Neural crest cell (in vitro differentiated cells): ENCODE measurements at regions not wholly inside any gene's neighbourhood (a gene's known extent, or its start where the extent isn't known, plus 50 kb on each side); places are given as distances from the start of the nearest gene placed in this dataset.
A peak's percentile ranks its signal among the peaks of the same experiment; 100 is the strongest.

Experiments used
- DNase-seq: peaks from one replicate; pipeline ENCODE4 v3.0.0; 2021; ENCODE audit warnings: low read depth, mixed read lengths, low spot score
- H3K27ac Mint-ChIP-seq: one replicate; pipeline ENCODE4 v1.8.0; 2021; ENCODE audit warnings: mild to moderate bottlenecking, mixed read lengths; ENCODE audit not compliant: unreplicated experiment
- H3K27me3 Mint-ChIP-seq: 2 replicates; pipeline ENCODE4 v1.8.0; 2021; ENCODE audit warnings: low read depth, mild to moderate bottlenecking, mixed read lengths
- H3K36me3 Mint-ChIP-seq: 2 replicates; pipeline ENCODE4 v1.8.0; 2021; ENCODE audit warnings: low read depth, mild to moderate bottlenecking, mixed read lengths
- H3K4me1 Mint-ChIP-seq: 2 replicates; pipeline ENCODE4 v1.8.0; 2021; ENCODE audit warnings: mixed read lengths
- H3K4me3 Mint-ChIP-seq: one replicate; pipeline ENCODE4 v1.8.0; 2021; ENCODE audit warnings: mild to moderate bottlenecking, mixed read lengths
- H3K9me3 Mint-ChIP-seq: 2 replicates; pipeline ENCODE4 v1.8.0; 2021; ENCODE audit warnings: mixed read lengths
- TF ChIP-seq, protein P1 (sequence below): fragments of 200-600 bp; sonication (generic); conservative IDR thresholded peaks from 2 replicates; pipeline ENCODE4 v1.5.0; 2021; ENCODE audit warnings: antibody characterized with exemption, mild to moderate bottlenecking

DNA sequence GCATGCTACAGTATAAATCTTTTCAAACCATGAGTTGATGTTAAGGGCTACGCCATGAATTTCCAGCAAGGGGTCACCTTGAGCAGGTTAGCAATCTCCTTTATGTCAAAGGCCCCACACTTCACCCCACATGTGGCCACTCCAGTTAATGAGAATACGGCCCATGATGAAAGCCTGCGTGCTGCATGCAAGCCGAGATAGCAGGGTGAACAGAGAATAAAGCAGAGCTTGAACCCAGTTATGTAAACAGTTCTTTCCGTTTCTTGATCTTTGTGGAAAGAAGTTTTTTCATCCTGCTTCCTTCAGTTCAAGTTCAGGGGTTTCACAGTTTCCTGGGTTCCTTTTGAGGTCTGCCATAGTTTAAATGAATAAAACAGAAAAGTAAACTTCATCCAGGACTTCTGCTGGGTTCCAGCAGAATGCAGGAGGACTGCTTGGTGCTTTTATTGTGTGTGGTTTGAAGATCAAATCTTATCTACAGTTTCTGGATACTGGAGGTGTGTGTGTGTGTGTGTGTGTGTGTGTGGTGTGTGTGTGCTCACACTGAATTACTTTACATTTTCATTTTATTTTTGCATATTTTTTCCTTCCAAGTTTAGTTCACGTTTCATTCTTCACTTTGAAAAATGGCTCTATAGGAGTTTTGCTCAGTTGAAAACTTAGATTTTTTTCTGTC lies 87.1 kb downstream of the HMHB1 start:
- peaks cover 7% of the 10 kb centered on the region for H3K4me1 Mint-ChIP-seq

DNA sequence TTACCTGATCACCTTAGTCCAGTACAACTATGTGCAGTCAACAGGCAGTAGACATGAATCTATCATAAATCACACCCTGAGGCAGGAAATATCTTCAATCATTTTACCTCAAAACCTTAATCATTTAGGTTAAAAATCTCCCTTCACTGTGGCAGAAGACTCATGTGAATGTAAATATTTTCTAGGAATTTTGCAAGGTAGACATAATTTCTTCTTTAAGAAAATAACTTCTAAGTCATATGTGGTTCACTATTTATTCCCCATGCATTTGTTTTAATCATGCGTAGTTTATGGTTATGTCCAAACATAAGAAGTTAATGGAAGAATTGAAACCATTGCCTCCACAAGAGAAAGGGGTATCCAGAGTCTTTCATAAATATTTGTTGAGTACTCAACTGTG lies 97.0 kb downstream of the HMHB1 start:
- no peaks in the 10 kb centered on the region for H3K4me1 Mint-ChIP-seq
- TF ChIP-seq, protein P1, sequence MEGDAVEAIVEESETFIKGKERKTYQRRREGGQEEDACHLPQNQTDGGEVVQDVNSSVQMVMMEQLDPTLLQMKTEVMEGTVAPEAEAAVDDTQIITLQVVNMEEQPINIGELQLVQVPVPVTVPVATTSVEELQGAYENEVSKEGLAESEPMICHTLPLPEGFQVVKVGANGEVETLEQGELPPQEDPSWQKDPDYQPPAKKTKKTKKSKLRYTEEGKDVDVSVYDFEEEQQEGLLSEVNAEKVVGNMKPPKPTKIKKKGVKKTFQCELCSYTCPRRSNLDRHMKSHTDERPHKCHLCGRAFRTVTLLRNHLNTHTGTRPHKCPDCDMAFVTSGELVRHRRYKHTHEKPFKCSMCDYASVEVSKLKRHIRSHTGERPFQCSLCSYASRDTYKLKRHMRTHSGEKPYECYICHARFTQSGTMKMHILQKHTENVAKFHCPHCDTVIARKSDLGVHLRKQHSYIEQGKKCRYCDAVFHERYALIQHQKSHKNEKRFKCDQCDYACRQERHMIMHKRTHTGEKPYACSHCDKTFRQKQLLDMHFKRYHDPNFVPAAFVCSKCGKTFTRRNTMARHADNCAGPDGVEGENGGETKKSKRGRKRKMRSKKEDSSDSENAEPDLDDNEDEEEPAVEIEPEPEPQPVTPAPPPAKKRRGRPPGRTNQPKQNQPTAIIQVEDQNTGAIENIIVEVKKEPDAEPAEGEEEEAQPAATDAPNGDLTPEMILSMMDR: no peak
- no peaks in the 10 kb centered on the region for H3K27me3 Mint-ChIP-seq
- no peaks in the 10 kb centered on the region for H3K9me3 Mint-ChIP-seq
- peak overlapping the region; percentile 46 for H3K27ac Mint-ChIP-seq
- no peak overlapping the region for H3K4me3 Mint-ChIP-seq
- DNase-seq: no peak
- no peaks in the 10 kb centered on the region for H3K36me3 Mint-ChIP-seq

More for the DNA sequence above, 87.1 kb downstream of the HMHB1 start:
- TF ChIP-seq, protein P1: no peak
- no peaks in the 10 kb centered on the region for H3K27me3 Mint-ChIP-seq
- DNase-seq: no peak
- no peak overlapping the region for H3K4me3 Mint-ChIP-seq
- no peak overlapping the region for H3K27ac Mint-ChIP-seq
- no peaks in the 10 kb centered on the region for H3K9me3 Mint-ChIP-seq
- no peaks in the 10 kb centered on the region for H3K36me3 Mint-ChIP-seq

GRCh38 chr5:143913008-143913752 lies 101.2 kb downstream of the HMHB1 start:
- TF ChIP-seq, protein P1: no peak
- no peaks in the 10 kb centered on the region for H3K9me3 Mint-ChIP-seq
- no peak overlapping the region for H3K4me3 Mint-ChIP-seq
- no peak for DNase-seq
- no peaks in the 10 kb centered on the region for H3K4me1 Mint-ChIP-seq
- H3K27me3 Mint-ChIP-seq: peaks cover 4% of the 10 kb centered on the region
- no peaks in the 10 kb centered on the region for H3K36me3 Mint-ChIP-seq
- no peak overlapping the region for H3K27ac Mint-ChIP-seq

DNA sequence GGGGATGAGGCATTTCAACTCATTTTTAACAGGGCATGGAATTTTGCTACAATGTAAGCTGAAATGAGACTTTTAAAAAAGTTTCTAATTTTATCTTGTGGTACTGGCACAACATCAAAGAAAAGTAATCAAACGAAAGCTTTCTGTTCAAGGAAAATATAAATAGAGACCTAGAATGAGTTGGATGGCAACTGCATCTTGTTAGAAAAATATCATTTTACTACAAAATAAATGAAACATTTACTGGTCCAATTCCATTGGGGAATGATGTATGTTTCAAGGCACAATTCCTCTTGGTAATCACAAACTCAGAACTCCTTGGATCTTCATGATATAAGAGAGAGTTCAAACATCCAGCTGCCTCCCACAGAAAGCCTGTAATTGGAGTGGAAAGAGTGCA lies 102.8 kb downstream of the HMHB1 start:
- H3K9me3 Mint-ChIP-seq: no peaks in the 10 kb centered on the region
- H3K27me3 Mint-ChIP-seq: peaks cover 4% of the 10 kb centered on the region
- H3K27ac Mint-ChIP-seq: no peak overlapping the region
- no peak for DNase-seq
- TF ChIP-seq, protein P1: no peak
- H3K36me3 Mint-ChIP-seq: no peaks in the 10 kb centered on the region
- H3K4me1 Mint-ChIP-seq: no peaks in the 10 kb centered on the region
- no peak overlapping the region for H3K4me3 Mint-ChIP-seq

DNA sequence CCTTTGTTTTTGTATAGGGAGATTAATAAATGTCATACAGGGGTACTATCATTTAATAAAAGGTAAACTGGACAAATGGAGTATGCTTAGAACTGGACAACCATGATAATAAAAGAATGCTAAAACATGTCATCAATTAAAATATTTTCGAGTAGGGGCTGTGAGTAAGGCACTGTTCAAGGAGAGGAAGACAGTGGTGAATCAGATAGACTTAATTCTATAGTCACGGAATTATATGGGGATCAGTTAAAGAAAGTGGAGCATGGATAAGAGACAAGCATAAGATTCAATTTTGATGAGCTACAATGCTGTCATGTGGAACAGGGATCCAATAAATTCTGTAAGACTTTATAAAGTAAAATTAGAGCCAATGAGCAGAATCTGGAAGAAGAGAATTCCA lies 104.5 kb downstream of the HMHB1 start:
- no peak for DNase-seq
- Mint-ChIP-seq H3K4me3 (no peak overlapping the region), H3K27me3 (peaks cover 4% of the 10 kb centered on the region), H3K27ac (no peak overlapping the region), H3K9me3 (no peaks in the 10 kb centered on the region), H3K4me1 (no peaks in the 10 kb centered on the region), H3K36me3 (no peaks in the 10 kb centered on the region)
- TF ChIP-seq, protein P1: no peak
